Body of pancreas (tissue), 4 donors: ENCODE measurements at regions not wholly inside any gene's neighbourhood (a gene's known extent, or its start where the extent isn't known, plus 50 kb on each side); places are given as distances from the start of the nearest gene placed in this dataset.

Experiments
- POLR2A ChIP-seq, 3 donors: fragments of 450-650 bp; IDR thresholded peaks; one replicate each; pipeline ENCODE4 v1.6.1; 2016; ENCODE audit warnings: antibody characterized with exemption in 3 of 3, mild to moderate bottlenecking in 2 of 3
- TF ChIP-seq, protein P1 (sequence below), 7 experiments: fragments of 450-650 bp in 4 of 7; fragments of 200-600 bp in 3 of 7; sonication (generic) in 3 of 7; IDR thresholded peaks; one replicate each; pipeline ENCODE4 v1.5.1; 2016 to 2019; ENCODE audit warnings: antibody characterized with exemption in 7 of 7

DNA sequence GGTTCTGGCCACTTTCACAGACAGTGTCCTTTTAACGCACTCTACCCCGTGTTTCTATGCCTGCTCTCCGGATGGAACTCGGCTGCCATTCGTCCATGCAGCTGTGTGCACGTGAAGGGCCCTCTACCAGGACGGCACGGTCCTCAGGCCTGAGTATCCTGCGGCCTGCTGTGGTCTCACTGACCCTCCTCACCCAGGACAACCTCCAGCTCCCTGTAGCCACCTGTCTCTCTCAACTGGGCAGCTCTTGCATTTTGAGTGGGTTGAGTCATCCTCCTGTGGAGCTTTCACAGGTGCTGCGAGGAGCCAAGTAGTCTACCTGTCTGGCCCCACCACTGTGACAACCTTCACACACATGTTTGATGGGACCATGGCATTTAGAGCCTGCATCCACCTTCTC lies 321.7 kb upstream of the TSHZ3 start:
- TF ChIP-seq, protein P1, sequence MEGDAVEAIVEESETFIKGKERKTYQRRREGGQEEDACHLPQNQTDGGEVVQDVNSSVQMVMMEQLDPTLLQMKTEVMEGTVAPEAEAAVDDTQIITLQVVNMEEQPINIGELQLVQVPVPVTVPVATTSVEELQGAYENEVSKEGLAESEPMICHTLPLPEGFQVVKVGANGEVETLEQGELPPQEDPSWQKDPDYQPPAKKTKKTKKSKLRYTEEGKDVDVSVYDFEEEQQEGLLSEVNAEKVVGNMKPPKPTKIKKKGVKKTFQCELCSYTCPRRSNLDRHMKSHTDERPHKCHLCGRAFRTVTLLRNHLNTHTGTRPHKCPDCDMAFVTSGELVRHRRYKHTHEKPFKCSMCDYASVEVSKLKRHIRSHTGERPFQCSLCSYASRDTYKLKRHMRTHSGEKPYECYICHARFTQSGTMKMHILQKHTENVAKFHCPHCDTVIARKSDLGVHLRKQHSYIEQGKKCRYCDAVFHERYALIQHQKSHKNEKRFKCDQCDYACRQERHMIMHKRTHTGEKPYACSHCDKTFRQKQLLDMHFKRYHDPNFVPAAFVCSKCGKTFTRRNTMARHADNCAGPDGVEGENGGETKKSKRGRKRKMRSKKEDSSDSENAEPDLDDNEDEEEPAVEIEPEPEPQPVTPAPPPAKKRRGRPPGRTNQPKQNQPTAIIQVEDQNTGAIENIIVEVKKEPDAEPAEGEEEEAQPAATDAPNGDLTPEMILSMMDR (IDR thresholded peaks at IDR 0.05): no peak
- TF ChIP-seq POLR2A (IDR thresholded peaks at IDR 0.05): no peak
